H1 (cell line): ENCODE measurements at regions not wholly inside any gene's neighbourhood (a gene's known extent, or its start where the extent isn't known, plus 50 kb on each side); places are given as distances from the start of the nearest gene placed in this dataset.

ENCODE experiments used
- RNF2 ChIP-seq: fragments of 200-900, 300-1000 bp; sonication (generic); IDR thresholded peaks from 2 replicates; pipeline ENCODE4 v1.7.1; 2016; ENCODE audit warnings: borderline replicate concordance, low read depth, mild to moderate bottlenecking, antibody characterized with exemption, low read length; ENCODE audit not compliant: poor library complexity, severe bottlenecking; ENCODE audit errors: missing control alignments
- TF ChIP-seq, protein P1 (sequence below): IDR thresholded peaks from 2 replicates; pipeline ENCODE4 v1.6.1; 2011; ENCODE audit warnings: low read length, improper control_type of control experiment

DNA sequence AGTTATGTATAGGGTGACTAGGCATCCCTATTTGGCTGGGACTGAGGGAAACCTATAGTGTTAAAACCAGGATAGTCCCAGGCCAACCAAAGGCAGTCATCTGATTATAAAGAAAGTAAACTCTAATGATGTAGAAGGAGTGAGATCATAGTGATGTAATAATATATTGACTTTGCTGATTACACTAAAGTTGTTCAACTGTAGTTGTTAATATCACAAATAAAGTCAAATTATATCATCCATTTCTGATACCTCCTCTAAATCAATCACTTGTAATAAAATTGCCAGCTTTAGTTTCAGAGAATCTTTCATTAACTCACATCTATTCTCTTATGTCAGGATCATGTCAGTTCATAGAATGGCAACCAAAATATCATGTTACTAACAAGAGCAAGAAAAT is 98.6 kb downstream of the FOXB1 start (continued):
- TF ChIP-seq, protein P1, sequence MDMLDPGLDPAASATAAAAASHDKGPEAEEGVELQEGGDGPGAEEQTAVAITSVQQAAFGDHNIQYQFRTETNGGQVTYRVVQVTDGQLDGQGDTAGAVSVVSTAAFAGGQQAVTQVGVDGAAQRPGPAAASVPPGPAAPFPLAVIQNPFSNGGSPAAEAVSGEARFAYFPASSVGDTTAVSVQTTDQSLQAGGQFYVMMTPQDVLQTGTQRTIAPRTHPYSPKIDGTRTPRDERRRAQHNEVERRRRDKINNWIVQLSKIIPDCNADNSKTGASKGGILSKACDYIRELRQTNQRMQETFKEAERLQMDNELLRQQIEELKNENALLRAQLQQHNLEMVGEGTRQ = no peak
- no peak for TF ChIP-seq RNF2
